K562 (cell line): ENCODE measurements at regions not wholly inside any gene's neighbourhood (a gene's known extent, or its start where the extent isn't known, plus 50 kb on each side); places are given as distances from the start of the nearest gene placed in this dataset.

ENCODE experiments used
- ARID1B ChIP-seq: fragments of 450-650 bp; IDR thresholded peaks from 2 replicates; pipeline ENCODE4 v1.6.1; 2016; ENCODE audit warnings: antibody characterized with exemption, mild to moderate bottlenecking, inconsistent platforms
- ELF2 ChIP-seq: fragments of 250-450 bp; sonication (Bioruptor Pico); IDR thresholded peaks from 2 replicates; pipeline ENCODE4 v1.5.0; 2021; ENCODE audit warnings: mild to moderate bottlenecking
- EP400 ChIP-seq: fragments of 450-650 bp; IDR thresholded peaks from 2 replicates; pipeline ENCODE4 v1.6.1; 2017; ENCODE audit warnings: antibody characterized with exemption, mild to moderate bottlenecking, moderate library complexity
- ESRRA ChIP-seq: fragments of 450-650 bp; IDR thresholded peaks from 2 replicates; pipeline ENCODE4 v1.6.1; 2014; ENCODE audit warnings: low read depth, mild to moderate bottlenecking, moderate library complexity, borderline replicate concordance
- HMGXB4 ChIP-seq: sonication (generic); formaldehyde crosslinking; IDR thresholded peaks from 2 replicates; pipeline ENCODE4 v1.8.1; 2023; ENCODE audit warnings: mild to moderate bottlenecking, missing genetic modification reagents
- HNRNPK ChIP-seq: fragments of 200-400 bp; formaldehyde crosslinking; IDR thresholded peaks from one replicate; pipeline ENCODE4 v1.6.1; 2018; ENCODE audit warnings: mild to moderate bottlenecking, low read depth, low read length; ENCODE audit not compliant: poor library complexity, severe bottlenecking
- MBD1 ChIP-seq: fragments of 250-450 bp; sonication (Bioruptor Pico); IDR thresholded peaks from 2 replicates; pipeline ENCODE4 v1.8.0; 2022; ENCODE audit warnings: inconsistent platforms
- MECOM ChIP-seq: fragments of 250-450 bp; sonication (Bioruptor Pico); IDR thresholded peaks from 2 replicates; pipeline ENCODE4 v1.8.0; 2022; ENCODE audit warnings: inconsistent platforms
- MNT ChIP-seq, 2 experiments: fragments of 450-650 bp; conservative IDR thresholded peaks; 2 replicates each; pipeline ENCODE4 v1.6.1; 2017; ENCODE audit warnings: mild to moderate bottlenecking in 2 of 2, moderate library complexity in 2 of 2
- NBN ChIP-seq: fragments of 450-650 bp; IDR thresholded peaks from 2 replicates; pipeline ENCODE4 v1.6.1; 2016; ENCODE audit warnings: low read depth, mild to moderate bottlenecking
- NR2C1 ChIP-seq, 2 experiments: fragments of 450-650 bp; IDR thresholded peaks; 2 replicates each; pipeline ENCODE4 v1.6.1; 2017; ENCODE audit warnings: mild to moderate bottlenecking in 2 of 2, antibody characterized with exemption in 1 of 2, inconsistent platforms in 1 of 2, missing compliant biosample characterization in 1 of 2, missing genetic modification characterization in 1 of 2
- PHF21A ChIP-seq: fragments of 450-650 bp; IDR thresholded peaks from 2 replicates; pipeline ENCODE4 v1.6.1; 2017; ENCODE audit warnings: low read depth, borderline replicate concordance
- PURB ChIP-seq: sonication (generic); formaldehyde crosslinking; IDR thresholded peaks from 2 replicates; pipeline ENCODE4 v1.9.0; 2021; ENCODE audit warnings: low read depth, mild to moderate bottlenecking, missing genetic modification reagents
- SAFB2 ChIP-seq: fragments of 200-400 bp; formaldehyde crosslinking; IDR thresholded peaks from 2 replicates; pipeline ENCODE4 v1.6.1; 2018; ENCODE audit warnings: borderline replicate concordance, low read length, low read depth, moderate library complexity; ENCODE audit not compliant: severe bottlenecking
- ZBTB17 ChIP-seq: fragments of 450-650 bp; formaldehyde crosslinking; IDR thresholded peaks from 2 replicates; pipeline ENCODE4 v1.4.0; 2020; ENCODE audit warnings: mild to moderate bottlenecking
- ZBTB34 ChIP-seq: fragments of 250-450 bp; sonication (Bioruptor Pico); IDR thresholded peaks from 2 replicates; pipeline ENCODE4 v1.8.0; 2021; ENCODE audit warnings: mild to moderate bottlenecking, moderate library complexity
- ZNF134 ChIP-seq: fragments of 250-450 bp; sonication (Bioruptor Pico); conservative IDR thresholded peaks from 2 replicates; pipeline ENCODE4 v1.4.0; 2020
- ZNF24 ChIP-seq: fragments of 450-650 bp; IDR thresholded peaks from 2 replicates; pipeline ENCODE4 v1.6.1; 2016
- ZNF41 ChIP-seq: fragments of 250-450 bp; sonication (Bioruptor Pico); conservative IDR thresholded peaks from 2 replicates; pipeline ENCODE4 v1.4.0; 2020; ENCODE audit warnings: mild to moderate bottlenecking
- ZNF75A ChIP-seq: fragments of 450-650 bp; formaldehyde crosslinking; IDR thresholded peaks from 2 replicates; pipeline ENCODE4 v1.4.0; 2020; ENCODE audit warnings: mild to moderate bottlenecking
- ZNF76 ChIP-seq: fragments of 250-450 bp; sonication (Bioruptor Pico); IDR thresholded peaks from 2 replicates; pipeline ENCODE4 v1.4.0; 2020; ENCODE audit warnings: mild to moderate bottlenecking, moderate library complexity, borderline replicate concordance

GRCh38 chr7:84821671-84822534 lies 365.0 kb downstream of the SEMA3D start (continued):
- TF ChIP-seq ZBTB34 (CRISPR knock-in tag) (peak; percentile 93), ZNF41 (CRISPR knock-in tag) (peak; percentile 94), PHF21A (no peak), ZBTB17 (CRISPR knock-in tag) (peak; percentile 92), SAFB2 (no peak), EP400 (peak; percentile 51), PURB (CRISPR knock-in tag) (no peak), ZNF75A (CRISPR knock-in tag) (peak; percentile 76; the same call in 1 of the 2 replicates), ARID1B (peak; percentile 73), MNT (conservative IDR thresholded peaks at IDR 0.05) (no peak), ZNF24 (no peak), NR2C1 (IDR thresholded peaks at IDR 0.05) (no peak; the same call in 1 of the 2 replicates), NR2C1 (tag; IDR thresholded peaks at IDR 0.05) (peak; percentile 93), MBD1 (peak; percentile 96), ZNF76 (CRISPR knock-in tag) (peak; percentile 96), MECOM (CRISPR knock-in tag) (peak; percentile 99), NBN (no peak), ZNF134 (peak; percentile 34; the same call in 1 of the 2 replicates), ELF2 (CRISPR knock-in tag) (peak; percentile 66; the same call in 1 of the 2 replicates), HMGXB4 (CRISPR knock-in tag) (no peak), HNRNPK (no peak), ESRRA (no peak; the same call in 1 of the 2 replicates)
